GM12865 (cell line): ENCODE measurements at regions not wholly inside any gene's neighbourhood (a gene's known extent, or its start where the extent isn't known, plus 50 kb on each side); places are given as distances from the start of the nearest gene placed in this dataset.

Source experiments
- DNase-seq: peaks from one replicate; pipeline ENCODE4 v3.0.0; 2010; ENCODE audit warnings: low read depth
- H3K4me3 ChIP-seq: 2 replicates; pipeline ENCODE4 v1.5.1; 2011; ENCODE audit warnings: mild to moderate bottlenecking, low read depth, low read length, control low read depth
- CTCF ChIP-seq: IDR thresholded peaks from 2 replicates; pipeline ENCODE4 v1.5.1; 2011; ENCODE audit warnings: low read length, control low read depth, low read depth, inconsistent platforms; ENCODE audit not compliant: insufficient read depth; ENCODE audit errors: missing control alignments

GRCh38 chr10:29757551-29758297 lies 123.0 kb upstream of the SVIL start:
- no peak overlapping the region for H3K4me3 ChIP-seq
- no peak for DNase-seq
- TF ChIP-seq CTCF: no peak

GRCh38 chr10:29756451-29756850 lies 121.7 kb upstream of the SVIL start:
- no peak for DNase-seq
- no peak overlapping the region for H3K4me3 ChIP-seq
- no peak for TF ChIP-seq CTCF

GRCh38 chr10:29753283-29753682 lies 118.5 kb upstream of the SVIL start:
- no peak for DNase-seq
- TF ChIP-seq CTCF: no peak
- H3K4me3 ChIP-seq: no peak overlapping the region

GRCh38 chr10:29751684-29752083 lies 116.9 kb upstream of the SVIL start:
- no peak for TF ChIP-seq CTCF
- DNase-seq: no peak
- no peak overlapping the region for H3K4me3 ChIP-seq

- TF ChIP-seq CTCF: no peak
- no peak overlapping the region for H3K4me3 ChIP-seq
- no peak for DNase-seq
Observed at GRCh38 chr10:29751240-29751639, 116.5 kb upstream of the SVIL start.

GRCh38 chr10:29749150-29749549 lies 114.4 kb upstream of the SVIL start:
- H3K4me3 ChIP-seq: no peak overlapping the region
- no peak for TF ChIP-seq CTCF
- no peak for DNase-seq

GRCh38 chr10:29748109-29748650 lies 113.4 kb upstream of the SVIL start:
- no peak for DNase-seq
- H3K4me3 ChIP-seq: no peak overlapping the region
- TF ChIP-seq CTCF: no peak
